Ishikawa (cell line): ENCODE measurements at regions not wholly inside any gene's neighbourhood (a gene's known extent, or its start where the extent isn't known, plus 50 kb on each side); places are given as distances from the start of the nearest gene placed in this dataset.

Source experiments
- CEBPB ChIP-seq: IDR thresholded peaks from 2 replicates; pipeline ENCODE4 v1.6.1; 2012
- CREB1 ChIP-seq: IDR thresholded peaks from 2 replicates; pipeline ENCODE4 v1.6.1; 2012; ENCODE audit warnings: low read depth
- EGR1 ChIP-seq: IDR thresholded peaks from 2 replicates; pipeline ENCODE4 v1.6.1; 2012
- EP300 ChIP-seq: IDR thresholded peaks from 2 replicates; pipeline ENCODE4 v1.6.1; 2012; ENCODE audit warnings: borderline replicate concordance
- FOXM1 ChIP-seq: IDR thresholded peaks from 2 replicates; pipeline ENCODE4 v1.6.1; 2012; ENCODE audit warnings: low read depth, borderline replicate concordance
- NFIC ChIP-seq: IDR thresholded peaks from 2 replicates; pipeline ENCODE4 v1.6.1; 2012
- RAD21 ChIP-seq: IDR thresholded peaks from 2 replicates; pipeline ENCODE4 v1.6.1; 2012; ENCODE audit warnings: low read depth
- REST ChIP-seq: IDR thresholded peaks from 2 replicates; pipeline ENCODE4 v1.6.1; 2012; ENCODE audit warnings: low read depth, mild to moderate bottlenecking
- TAF1 ChIP-seq: IDR thresholded peaks from 2 replicates; pipeline ENCODE4 v1.6.1; 2012; ENCODE audit warnings: low read depth, mild to moderate bottlenecking
- TCF12 ChIP-seq: IDR thresholded peaks from 2 replicates; pipeline ENCODE4 v1.6.1; 2012; ENCODE audit warnings: low read depth
- TEAD4 ChIP-seq: IDR thresholded peaks from 2 replicates; pipeline ENCODE4 v1.6.1; 2012
- YY1 ChIP-seq: IDR thresholded peaks from 2 replicates; pipeline ENCODE4 v1.6.1; 2012; ENCODE audit warnings: low read depth
- ZBTB7A ChIP-seq: IDR thresholded peaks from 2 replicates; pipeline ENCODE4 v1.6.1; 2012; ENCODE audit warnings: low read depth
- TF ChIP-seq, protein P1 (sequence below): IDR thresholded peaks from 2 replicates; pipeline ENCODE4 v1.6.1; 2012
- TF ChIP-seq, protein P2 (sequence below): IDR thresholded peaks from 2 replicates; pipeline ENCODE4 v1.6.1; 2012

GRCh38 chr6:77205936-77206335, 257.4 kb downstream of the HTR1B start:
- no peak for TF ChIP-seq RAD21
- TF ChIP-seq ZBTB7A = no peak
- no peak for TF ChIP-seq CREB1
- no peak for TF ChIP-seq EGR1
- TF ChIP-seq TAF1 = no peak
- TF ChIP-seq EP300 = no peak
- TF ChIP-seq, protein P1, sequence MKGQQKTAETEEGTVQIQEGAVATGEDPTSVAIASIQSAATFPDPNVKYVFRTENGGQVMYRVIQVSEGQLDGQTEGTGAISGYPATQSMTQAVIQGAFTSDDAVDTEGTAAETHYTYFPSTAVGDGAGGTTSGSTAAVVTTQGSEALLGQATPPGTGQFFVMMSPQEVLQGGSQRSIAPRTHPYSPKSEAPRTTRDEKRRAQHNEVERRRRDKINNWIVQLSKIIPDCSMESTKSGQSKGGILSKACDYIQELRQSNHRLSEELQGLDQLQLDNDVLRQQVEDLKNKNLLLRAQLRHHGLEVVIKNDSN = no peak
- no peak for TF ChIP-seq CEBPB
- no peak for TF ChIP-seq REST
- TF ChIP-seq, protein P2, sequence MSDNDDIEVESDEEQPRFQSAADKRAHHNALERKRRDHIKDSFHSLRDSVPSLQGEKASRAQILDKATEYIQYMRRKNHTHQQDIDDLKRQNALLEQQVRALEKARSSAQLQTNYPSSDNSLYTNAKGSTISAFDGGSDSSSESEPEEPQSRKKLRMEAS = no peak
- no peak for TF ChIP-seq YY1
- no peak for TF ChIP-seq NFIC
- TF ChIP-seq TEAD4 = no peak
- TF ChIP-seq FOXM1 = no peak
- TF ChIP-seq TCF12 = no peak

DNA sequence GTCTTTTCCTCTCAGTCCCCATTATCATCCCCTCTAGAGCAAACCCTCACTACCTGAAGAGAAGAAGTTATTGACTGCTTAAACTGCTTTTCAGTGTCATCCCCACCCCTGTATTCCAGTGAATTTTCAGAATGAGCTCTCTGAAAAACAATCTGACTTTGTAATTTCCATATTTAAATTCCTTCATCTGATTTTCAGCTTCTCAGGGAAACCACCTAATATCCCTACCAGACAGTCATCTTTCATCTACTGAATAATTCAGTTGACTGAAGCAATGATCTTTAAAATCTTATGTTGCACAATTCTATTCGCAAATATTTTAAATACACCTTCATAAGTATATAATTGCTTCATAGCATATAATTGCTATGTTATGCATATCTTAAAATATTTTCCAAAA, 258.7 kb downstream of the HTR1B start:
- TF ChIP-seq TEAD4 (no peak), REST (no peak), CEBPB (no peak), ZBTB7A (no peak), TAF1 (no peak), EGR1 (no peak), NFIC (no peak), YY1 (no peak), TCF12 (no peak), EP300 (no peak), FOXM1 (no peak), RAD21 (no peak), CREB1 (no peak)
- TF ChIP-seq, protein P2 = no peak
- TF ChIP-seq, protein P1 = no peak

GRCh38 chr6:77183447-77183846, 279.8 kb downstream of the HTR1B start:
- TF ChIP-seq ZBTB7A (no peak), NFIC (no peak), RAD21 (no peak), TEAD4 (no peak), CREB1 (no peak), TCF12 (no peak), EGR1 (no peak), REST (no peak), TAF1 (no peak), EP300 (no peak), YY1 (no peak), FOXM1 (no peak), CEBPB (no peak)
- TF ChIP-seq, protein P1 = no peak
- TF ChIP-seq, protein P2 = no peak

DNA sequence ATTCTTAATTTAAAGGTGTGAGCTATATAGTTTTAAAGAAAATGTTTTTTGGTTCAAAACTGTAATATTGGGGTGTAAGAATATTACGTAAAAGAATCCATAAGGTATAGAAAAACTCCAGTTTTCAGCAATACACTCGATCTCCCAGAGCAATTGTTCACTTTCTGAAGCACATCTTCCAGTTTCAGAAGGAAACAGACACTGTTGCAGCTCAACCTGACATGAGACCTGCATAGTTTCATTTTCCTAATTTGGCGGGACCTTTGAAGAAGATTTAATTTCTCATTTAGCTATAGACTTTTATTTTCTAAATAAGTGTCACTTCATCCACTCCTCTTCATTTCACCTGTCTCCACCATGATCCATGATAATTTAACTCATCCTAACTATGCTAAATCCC, 281.5 kb downstream of the HTR1B start:
- TF ChIP-seq, protein P2 = no peak
- TF ChIP-seq TCF12 = no peak
- TF ChIP-seq, protein P1 = no peak
- no peak for TF ChIP-seq CREB1
- no peak for TF ChIP-seq TEAD4
